Astrocyte (in vitro differentiated cells and primary cell): ENCODE measurements at regions not wholly inside any gene's neighbourhood (a gene's known extent, or its start where the extent isn't known, plus 50 kb on each side); places are given as distances from the start of the nearest gene placed in this dataset.
A peak's percentile ranks its signal among the peaks of the same experiment; 100 is the strongest.

Source experiments
- DNase-seq: peaks from one replicate; pipeline ENCODE4 v3.0.0-alpha.2; 2010; ENCODE audit warnings: low read depth
- FAIRE-seq: peaks from 2 replicates; lab custom pipeline; 2011; peaks lifted over from hg19 to GRCh38; lab: Jason Lieb, UNC
- H2AFZ ChIP-seq: 2 replicates; pipeline ENCODE4 v1.6.0; 2012; ENCODE audit warnings: low read depth, low read length, inconsistent platforms
- H3K27ac ChIP-seq: 2 replicates; pipeline ENCODE4 v1.5.1; 2011; ENCODE audit warnings: low read depth, low read length, inconsistent platforms
- H3K27me3 ChIP-seq: 2 replicates; pipeline ENCODE4 v1.6.0; 2011; ENCODE audit warnings: low read length, inconsistent platforms; ENCODE audit not compliant: insufficient read depth
- H3K36me3 ChIP-seq: 2 replicates; pipeline ENCODE4 v1.5.1; 2011; ENCODE audit warnings: low read length, inconsistent platforms; ENCODE audit not compliant: insufficient read depth
- H3K4me1 ChIP-seq: 2 replicates; pipeline ENCODE4 v1.5.1; 2011; ENCODE audit warnings: low read length, inconsistent platforms; ENCODE audit not compliant: insufficient read depth
- H3K4me2 ChIP-seq: 2 replicates; pipeline ENCODE4 v1.6.0; 2012; ENCODE audit warnings: low read length, inconsistent platforms
- H3K4me3 ChIP-seq: 2 replicates; pipeline ENCODE4 v1.5.1; 2011; ENCODE audit warnings: low read depth, mild to moderate bottlenecking, low read length, inconsistent platforms; ENCODE audit not compliant: insufficient read depth
- H3K79me2 ChIP-seq: 2 replicates; pipeline ENCODE4 v1.6.0; 2012; ENCODE audit warnings: mild to moderate bottlenecking, low read length, inconsistent platforms; ENCODE audit not compliant: insufficient read depth
- H3K9ac ChIP-seq: 2 replicates; pipeline ENCODE4 v1.6.0; 2012; ENCODE audit warnings: mild to moderate bottlenecking, low read length, inconsistent platforms
- H3K9me3 ChIP-seq: 2 replicates; pipeline ENCODE4 v1.5.1; 2012; ENCODE audit warnings: low read depth, mild to moderate bottlenecking, low read length, inconsistent platforms; ENCODE audit not compliant: insufficient read depth
- H4K20me1 ChIP-seq: 2 replicates; pipeline ENCODE4 v1.6.0; 2012; ENCODE audit warnings: low read length, inconsistent platforms; ENCODE audit not compliant: insufficient read depth
- H3K27ac Mint-ChIP-seq: one replicate; pipeline ENCODE4 v1.8.0; 2021; ENCODE audit warnings: mild to moderate bottlenecking, mixed read lengths; ENCODE audit not compliant: unreplicated experiment
- H3K27me3 Mint-ChIP-seq: one replicate; pipeline ENCODE4 v1.8.0; 2021; ENCODE audit warnings: low read depth, mixed read lengths; ENCODE audit not compliant: unreplicated experiment
- H3K36me3 Mint-ChIP-seq: one replicate; pipeline ENCODE4 v1.8.0; 2021; ENCODE audit warnings: low read depth, mixed read lengths; ENCODE audit not compliant: unreplicated experiment
- H3K4me1 Mint-ChIP-seq: one replicate; pipeline ENCODE4 v1.8.0; 2021; ENCODE audit warnings: low read depth, mixed read lengths; ENCODE audit not compliant: unreplicated experiment
- H3K4me3 Mint-ChIP-seq: one replicate; pipeline ENCODE4 v1.8.0; 2021; ENCODE audit warnings: mild to moderate bottlenecking, moderate library complexity, mixed read lengths; ENCODE audit not compliant: unreplicated experiment
- H3K9me3 Mint-ChIP-seq: one replicate; pipeline ENCODE4 v1.8.0; 2021; ENCODE audit warnings: mild to moderate bottlenecking, mixed read lengths; ENCODE audit not compliant: unreplicated experiment
- EZH2 ChIP-seq: IDR thresholded peaks from 2 replicates; pipeline ENCODE4 v1.6.1; 2012; ENCODE audit warnings: mild to moderate bottlenecking, low read length, inconsistent platforms; ENCODE audit not compliant: insufficient read depth
- TF ChIP-seq, protein P1 (sequence below): IDR thresholded peaks from 2 replicates; pipeline ENCODE4 v1.5.1; 2011; ENCODE audit warnings: low read depth, mild to moderate bottlenecking, inconsistent platforms, low read length, moderate library complexity; ENCODE audit not compliant: insufficient read depth

DNA sequence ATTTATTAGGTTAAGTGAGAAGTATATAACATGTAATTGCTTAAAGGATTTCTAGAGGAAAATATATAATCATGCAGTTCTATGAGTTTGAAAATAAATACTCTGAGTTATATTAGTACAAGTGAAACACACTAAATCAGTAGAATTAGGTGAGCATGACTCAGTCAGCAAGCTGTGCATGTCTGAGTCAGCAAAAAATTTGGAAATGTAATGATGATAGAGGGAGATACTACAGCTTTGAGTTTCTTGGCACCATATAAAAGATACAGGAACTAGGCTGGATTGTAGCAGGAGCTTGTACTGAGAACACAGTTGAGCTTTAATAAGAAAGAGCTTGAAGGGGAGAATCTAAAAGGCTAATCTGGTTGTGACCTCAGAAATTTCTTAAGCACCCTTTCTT lies 1224.6 kb downstream of the CDH8 start:
- H4K20me1 ChIP-seq = no peaks in the 10 kb centered on the region
- DNase-seq = no peak
- no peaks in the 10 kb centered on the region for H3K79me2 ChIP-seq
- no peak overlapping the region for H2AFZ ChIP-seq
- no peak for TF ChIP-seq EZH2
- TF ChIP-seq, protein P1, sequence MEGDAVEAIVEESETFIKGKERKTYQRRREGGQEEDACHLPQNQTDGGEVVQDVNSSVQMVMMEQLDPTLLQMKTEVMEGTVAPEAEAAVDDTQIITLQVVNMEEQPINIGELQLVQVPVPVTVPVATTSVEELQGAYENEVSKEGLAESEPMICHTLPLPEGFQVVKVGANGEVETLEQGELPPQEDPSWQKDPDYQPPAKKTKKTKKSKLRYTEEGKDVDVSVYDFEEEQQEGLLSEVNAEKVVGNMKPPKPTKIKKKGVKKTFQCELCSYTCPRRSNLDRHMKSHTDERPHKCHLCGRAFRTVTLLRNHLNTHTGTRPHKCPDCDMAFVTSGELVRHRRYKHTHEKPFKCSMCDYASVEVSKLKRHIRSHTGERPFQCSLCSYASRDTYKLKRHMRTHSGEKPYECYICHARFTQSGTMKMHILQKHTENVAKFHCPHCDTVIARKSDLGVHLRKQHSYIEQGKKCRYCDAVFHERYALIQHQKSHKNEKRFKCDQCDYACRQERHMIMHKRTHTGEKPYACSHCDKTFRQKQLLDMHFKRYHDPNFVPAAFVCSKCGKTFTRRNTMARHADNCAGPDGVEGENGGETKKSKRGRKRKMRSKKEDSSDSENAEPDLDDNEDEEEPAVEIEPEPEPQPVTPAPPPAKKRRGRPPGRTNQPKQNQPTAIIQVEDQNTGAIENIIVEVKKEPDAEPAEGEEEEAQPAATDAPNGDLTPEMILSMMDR = no peak
- H3K9ac ChIP-seq = no peak overlapping the region
- no peaks in the 10 kb centered on the region for H3K27me3 ChIP-seq
- no peaks in the 10 kb centered on the region for H3K36me3 Mint-ChIP-seq
- H3K27ac Mint-ChIP-seq = peak overlapping the region; percentile 69
- no peaks in the 10 kb centered on the region for H3K4me1 ChIP-seq
- no peak overlapping the region for H3K4me3 ChIP-seq
- H3K36me3 ChIP-seq = no peaks in the 10 kb centered on the region
- H3K27ac ChIP-seq = no peak overlapping the region
- FAIRE-seq = no peak
- H3K4me2 ChIP-seq = no peak overlapping the region
- no peaks in the 10 kb centered on the region for H3K9me3 ChIP-seq
- H3K4me3 Mint-ChIP-seq = no peak overlapping the region
- peaks cover 28% of the 10 kb centered on the region for H3K4me1 Mint-ChIP-seq
- H3K27me3 Mint-ChIP-seq = no peaks in the 10 kb centered on the region
- H3K9me3 Mint-ChIP-seq = no peaks in the 10 kb centered on the region

- no peak for TF ChIP-seq EZH2
- TF ChIP-seq, protein P1 = no peak
Observed at GRCh38 chr16:60811051-60811608, 1225.1 kb downstream of the CDH8 start.

DNA sequence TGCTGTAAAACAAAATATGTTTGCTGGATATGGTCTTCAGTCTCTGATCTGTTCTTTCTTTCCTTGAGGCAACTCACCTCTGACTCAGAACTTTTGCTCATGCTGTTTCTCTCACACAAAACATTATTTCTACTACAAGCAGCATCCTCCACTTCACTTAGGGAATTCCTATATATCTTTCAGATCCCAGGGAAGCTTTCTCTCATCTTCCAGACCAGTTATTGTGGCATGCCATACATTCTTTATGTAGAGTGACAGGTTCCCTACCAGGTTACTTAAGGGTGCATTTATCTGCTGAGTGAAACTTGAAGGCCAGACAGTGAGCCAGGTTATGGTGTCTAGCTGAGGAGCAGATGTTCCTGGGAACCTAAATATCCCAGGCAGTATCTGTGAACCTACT lies 1226.0 kb downstream of the CDH8 start:
- Mint-ChIP-seq H3K27ac (peak overlapping the region; percentile 69), H3K27me3 (no peaks in the 10 kb centered on the region), H3K36me3 (no peaks in the 10 kb centered on the region), H3K4me3 (no peak overlapping the region), H3K9me3 (peaks cover 1% of the 10 kb centered on the region), H3K4me1 (peaks cover 28% of the 10 kb centered on the region)
- H3K4me1 ChIP-seq = no peaks in the 10 kb centered on the region
- no peak for DNase-seq
- no peak for TF ChIP-seq EZH2
- TF ChIP-seq, protein P1 = no peak
- H3K36me3 ChIP-seq = no peaks in the 10 kb centered on the region
- no peaks in the 10 kb centered on the region for H3K79me2 ChIP-seq
- H3K4me3 ChIP-seq = no peak overlapping the region
- H2AFZ ChIP-seq = no peak overlapping the region
- H3K9ac ChIP-seq = no peak overlapping the region
- no peak for FAIRE-seq
- peak overlapping the region; percentile 3 for H3K27ac ChIP-seq
- no peaks in the 10 kb centered on the region for H3K9me3 ChIP-seq
- H3K27me3 ChIP-seq = no peaks in the 10 kb centered on the region
- H4K20me1 ChIP-seq = no peaks in the 10 kb centered on the region
- no peak overlapping the region for H3K4me2 ChIP-seq

More at GRCh38 chr16:60811051-60811608, 1225.1 kb downstream of the CDH8 start:
- no peaks in the 10 kb centered on the region for H3K27me3 ChIP-seq
- DNase-seq = peak; percentile 30
- Mint-ChIP-seq H3K27me3 (no peaks in the 10 kb centered on the region), H3K4me1 (peaks cover 28% of the 10 kb centered on the region), H3K4me3 (no peak overlapping the region), H3K27ac (peak overlapping the region; percentile 69), H3K36me3 (no peaks in the 10 kb centered on the region), H3K9me3 (peaks cover 1% of the 10 kb centered on the region)
- no peak for FAIRE-seq
- H2AFZ ChIP-seq = no peak overlapping the region
- H3K4me3 ChIP-seq = no peak overlapping the region
- no peaks in the 10 kb centered on the region for H3K79me2 ChIP-seq
- H3K4me1 ChIP-seq = no peaks in the 10 kb centered on the region
- H3K4me2 ChIP-seq = peak overlapping the region; percentile 54
- H3K9me3 ChIP-seq = no peaks in the 10 kb centered on the region
- no peaks in the 10 kb centered on the region for H3K36me3 ChIP-seq
- H4K20me1 ChIP-seq = no peaks in the 10 kb centered on the region
- peak overlapping the region; percentile 21 for H3K27ac ChIP-seq
- H3K9ac ChIP-seq = no peak overlapping the region
